B cell (primary cell): ENCODE measurements at regions not wholly inside any gene's neighbourhood (a gene's known extent, or its start where the extent isn't known, plus 50 kb on each side); places are given as distances from the start of the nearest gene placed in this dataset.

ENCODE experiments used
- ATAC-seq: fragments of 200-7000 bp; cut with Tn5 transposase; one replicate; pipeline ENCODE4 v1.10.0; 2021; ENCODE audit warnings: low read depth, mild to moderate bottlenecking, moderate number of reproducible peaks, moderate library complexity
- CTCF ChIA-PET: fragments of 350-600 bp; sonication (Branson Sonifier 250); formaldehyde crosslinking; loops from one replicate; lab custom pipeline; 2021; ENCODE audit warnings: antibody characterized with exemption, inconsistent platforms; lab: Charles Lee
- POLR2A ChIA-PET: fragments of 350-600 bp; sonication (Branson Sonifier 250); formaldehyde crosslinking; loops from one replicate; lab custom pipeline; 2021; ENCODE audit warnings: antibody characterized with exemption; lab: Charles Lee
- DNase-seq: peaks from one replicate; pipeline ENCODE4 v3.0.0; 2013
- H2AFZ ChIP-seq: 2 replicates; pipeline ENCODE4 v1.6.1; 2012; ENCODE audit warnings: mild to moderate bottlenecking, low read depth, low read length; ENCODE audit not compliant: insufficient read depth, poor library complexity, severe bottlenecking
- H3K27ac ChIP-seq, 2 donors: 1 replicate in 1 of 2; 2 replicates in 1 of 2; pipeline ENCODE4 v1.5.1; 2012 to 2013; ENCODE audit warnings: low read length in 2 of 2, mild to moderate bottlenecking in 2 of 2, moderate library complexity in 1 of 2
- H3K27me3 ChIP-seq, 4 experiments: fragments of 200-600 bp in 1 of 4; sonication (generic) in 1 of 4; replicated peaks in 1 of 4; 1 replicate in 2 of 4; 2 replicates in 2 of 4; pipeline versions ENCODE4 v1.6.1 to v1.7.0; 2013 to 2016; ENCODE audit warnings: low read length in 3 of 4, mild to moderate bottlenecking in 2 of 4, mixed read lengths in 1 of 4, moderate library complexity in 1 of 4; ENCODE audit not compliant: insufficient read depth in 4 of 4, control insufficient read depth in 3 of 4; ENCODE audit errors: control extremely low read depth in 1 of 4
- H3K36me3 ChIP-seq, 2 experiments: replicated peaks in 1 of 2; 1 replicate in 1 of 2; 2 replicates in 1 of 2; pipeline versions ENCODE4 v1.6.1 to v1.7.1; 2013; ENCODE audit warnings: low read length in 1 of 2; ENCODE audit not compliant: insufficient read depth in 2 of 2, control insufficient read depth in 1 of 2; ENCODE audit errors: control extremely low read depth in 1 of 2, extremely low read depth in 1 of 2
- H3K4me1 ChIP-seq, 2 donors: fragments of 200-600 bp in 1 of 2; sonication (generic) in 1 of 2; 1 replicate in 1 of 2; 2 replicates in 1 of 2; pipeline versions ENCODE4 v1.5.1 to v1.6.1; 2013 to 2017; ENCODE audit warnings: low read length in 2 of 2; ENCODE audit not compliant: control insufficient read depth in 2 of 2, insufficient read depth in 2 of 2
- H3K4me2 ChIP-seq: replicated peaks from 2 replicates; pipeline ENCODE3; 2012; ENCODE audit warnings: mild to moderate bottlenecking, low read depth, low read length; ENCODE audit not compliant: poor library complexity, severe bottlenecking
- H3K4me3 ChIP-seq, 5 experiments: fragments of 200-600 bp in 1 of 5; sonication (generic) in 1 of 5; 1 replicate in 3 of 5; 2 replicates in 2 of 5; pipeline versions ENCODE4 v1.5.1 to v1.7.0; 2011 to 2016; ENCODE audit warnings: low read length in 4 of 5, mild to moderate bottlenecking in 4 of 5, low read depth in 2 of 5, control low read depth in 1 of 5, moderate library complexity in 1 of 5; ENCODE audit not compliant: insufficient read depth in 1 of 5; ENCODE audit errors: control extremely low read depth in 1 of 5, extremely low read depth in 1 of 5
- H3K79me2 ChIP-seq: fragments of 200-600 bp; sonication (generic); one replicate; pipeline ENCODE4 v1.6.0; 2016; ENCODE audit warnings: low read length; ENCODE audit not compliant: control insufficient read depth, insufficient read depth
- H3K9ac ChIP-seq: fragments of 200-600 bp; sonication (generic); 2 replicates; pipeline ENCODE4 v1.6.1; 2017; ENCODE audit warnings: mild to moderate bottlenecking, low read length, moderate library complexity
- H3K9me3 ChIP-seq, 3 donors: one replicate each; pipeline versions ENCODE4 v1.6.1 to v1.7.1; 2013; ENCODE audit warnings: low read length in 2 of 3; ENCODE audit not compliant: control insufficient read depth in 2 of 3, insufficient read depth in 1 of 3; ENCODE audit errors: control extremely low read depth in 1 of 3
- H4K20me1 ChIP-seq: 2 replicates; pipeline ENCODE4 v1.6.0; 2012; ENCODE audit warnings: mild to moderate bottlenecking, low read length; ENCODE audit not compliant: insufficient read depth, control insufficient read depth, poor library complexity, severe bottlenecking
- H3K27ac Mint-ChIP-seq: one replicate; pipeline ENCODE4 v1.8.0; 2021; ENCODE audit warnings: mixed read lengths
- H3K27me3 Mint-ChIP-seq: one replicate; pipeline ENCODE4 v1.8.0; 2021; ENCODE audit warnings: mixed read lengths
- H3K4me1 Mint-ChIP-seq: one replicate; pipeline ENCODE4 v1.8.0; 2021; ENCODE audit warnings: mixed read lengths
- H3K4me3 Mint-ChIP-seq: one replicate; pipeline ENCODE4 v1.8.0; 2021; ENCODE audit warnings: mixed read lengths
- H3K9me3 Mint-ChIP-seq: one replicate; pipeline ENCODE4 v1.8.0; 2022; ENCODE audit warnings: mixed read lengths; ENCODE audit not compliant: insufficient read depth
- EZH2 ChIP-seq: IDR thresholded peaks from 2 replicates; pipeline ENCODE4 v1.6.1; 2012; ENCODE audit warnings: borderline replicate concordance, low read depth, mild to moderate bottlenecking, moderate library complexity, low read length; ENCODE audit not compliant: insufficient read depth, poor library complexity, severe bottlenecking
- WGBS: methylation state at CpG from one replicate; pipeline ENCODE4 v1.1.5; 2013; ENCODE audit warnings: missing lambda C conversion rate; ENCODE audit not compliant: insufficient coverage; 5-methylcytosine and 5-hydroxymethylcytosine counted together
- intact Hi-C: fragments of 100-400 bp; cut with micrococcal nuclease; formaldehyde crosslinking; loops from one replicate; pipeline ENCODE4 v1.10.0; 2022
- TF ChIP-seq, protein P1 (sequence below): fragments of 200-600 bp; IDR thresholded peaks from one replicate; pipeline ENCODE4 v1.8.0; 2022; ENCODE audit warnings: antibody characterized with exemption, mild to moderate bottlenecking

GRCh38 chr4:62320612-62321011 lies 1120.5 kb downstream of the ADGRL3 start:
- POLR2A ChIA-PET, result no interaction called here

GRCh38 chr4:62302710-62303109 lies 1102.6 kb downstream of the ADGRL3 start:
- Mint-ChIP-seq H3K4me3 (no peak overlapping the region), H3K27me3 (no peaks in the 10 kb centered on the region), H3K9me3 (peaks cover 14% of the 10 kb centered on the region), H3K27ac (no peak overlapping the region), H3K4me1 (no peaks in the 10 kb centered on the region)
- DNase-seq, result no peak
- no peaks in the 10 kb centered on the region for H3K36me3 ChIP-seq
- no peaks in the 10 kb centered on the region for H3K27me3 ChIP-seq
- TF ChIP-seq EZH2, result no peak
- TF ChIP-seq, protein P1, sequence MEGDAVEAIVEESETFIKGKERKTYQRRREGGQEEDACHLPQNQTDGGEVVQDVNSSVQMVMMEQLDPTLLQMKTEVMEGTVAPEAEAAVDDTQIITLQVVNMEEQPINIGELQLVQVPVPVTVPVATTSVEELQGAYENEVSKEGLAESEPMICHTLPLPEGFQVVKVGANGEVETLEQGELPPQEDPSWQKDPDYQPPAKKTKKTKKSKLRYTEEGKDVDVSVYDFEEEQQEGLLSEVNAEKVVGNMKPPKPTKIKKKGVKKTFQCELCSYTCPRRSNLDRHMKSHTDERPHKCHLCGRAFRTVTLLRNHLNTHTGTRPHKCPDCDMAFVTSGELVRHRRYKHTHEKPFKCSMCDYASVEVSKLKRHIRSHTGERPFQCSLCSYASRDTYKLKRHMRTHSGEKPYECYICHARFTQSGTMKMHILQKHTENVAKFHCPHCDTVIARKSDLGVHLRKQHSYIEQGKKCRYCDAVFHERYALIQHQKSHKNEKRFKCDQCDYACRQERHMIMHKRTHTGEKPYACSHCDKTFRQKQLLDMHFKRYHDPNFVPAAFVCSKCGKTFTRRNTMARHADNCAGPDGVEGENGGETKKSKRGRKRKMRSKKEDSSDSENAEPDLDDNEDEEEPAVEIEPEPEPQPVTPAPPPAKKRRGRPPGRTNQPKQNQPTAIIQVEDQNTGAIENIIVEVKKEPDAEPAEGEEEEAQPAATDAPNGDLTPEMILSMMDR, result no peak
- no peak for ATAC-seq
- H3K4me3 ChIP-seq, result no peak overlapping the region
- 92% methylated on average over 1 of the region's 1 CpG for WGBS
- H3K4me2 ChIP-seq, result no peak overlapping the region
- H3K27ac ChIP-seq, result no peak overlapping the region
- ChIA-PET POLR2A (no interaction called here), CTCF (no interaction called here)
- no peak overlapping the region for H3K9ac ChIP-seq
- no peak overlapping the region for H2AFZ ChIP-seq
- intact Hi-C loops, result no loop called here
- no peaks in the 10 kb centered on the region for H3K4me1 ChIP-seq
- H4K20me1 ChIP-seq, result no peaks in the 10 kb centered on the region
- no peaks in the 10 kb centered on the region for H3K79me2 ChIP-seq
- H3K9me3 ChIP-seq, result peaks cover 4 to 5% (median 4%) of the 10 kb centered on the region in 3 donors

More at GRCh38 chr4:62320612-62321011, 1120.5 kb downstream of the ADGRL3 start:
- DNase-seq, result no peak
- H3K27ac Mint-ChIP-seq, result no peak overlapping the region
- Histone ChIP-seq H3K9me3 (no peaks in the 10 kb centered on the region), H2AFZ (no peak overlapping the region), H3K4me1 (no peaks in the 10 kb centered on the region), H3K27me3 (no peaks in the 10 kb centered on the region), H3K27ac (no peak overlapping the region), H3K79me2 (no peaks in the 10 kb centered on the region), H3K4me2 (no peak overlapping the region), H3K36me3 (no peaks in the 10 kb centered on the region), H4K20me1 (no peaks in the 10 kb centered on the region), H3K4me3 (no peak overlapping the region), H3K9ac (no peak overlapping the region)
- intact Hi-C loops, result no loop called here
- H3K9me3 Mint-ChIP-seq, result no peaks in the 10 kb centered on the region
- H3K4me1 Mint-ChIP-seq, result no peaks in the 10 kb centered on the region
- H3K4me3 Mint-ChIP-seq, result no peak overlapping the region
- no peak for ATAC-seq
- no peaks in the 10 kb centered on the region for H3K27me3 Mint-ChIP-seq
- WGBS, result no CpG with 5 or more reads among the region's 7 CpGs
- CTCF ChIA-PET, result no interaction called here
- TF ChIP-seq, protein P1, result no peak
- no peak for TF ChIP-seq EZH2
